ENCODE measurements at regions not wholly inside any gene's neighbourhood (a gene's known extent, or its start where the extent isn't known, plus 50 kb on each side); places are given as distances from the start of the nearest gene placed in this dataset.

DNA sequence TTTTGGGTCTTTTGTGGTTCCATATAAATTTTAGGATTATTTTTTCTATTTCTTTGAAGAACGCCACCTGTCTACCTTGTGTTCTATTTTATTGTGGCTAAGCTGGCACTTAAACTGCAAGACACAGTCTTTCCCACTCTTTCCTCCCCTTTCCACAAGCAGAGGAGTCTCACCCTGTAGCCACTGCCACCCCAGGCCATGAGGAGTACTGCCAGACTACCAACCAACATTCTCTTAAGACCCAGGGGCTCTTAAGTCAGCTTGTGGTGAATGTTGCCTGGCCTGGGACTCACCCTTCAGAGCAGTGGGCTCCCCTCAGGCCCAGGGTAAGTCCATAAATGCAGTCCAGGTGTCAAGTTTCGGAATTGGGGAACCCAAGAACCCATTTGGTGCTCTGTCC, 58.0 kb upstream of the FMR1 start:
- no peak for TF ChIP-seq CTCF (conservative IDR thresholded peaks at IDR 0.05; ENCODE audit: low read depth)
- POLR2A ChIA-PET (ENCODE audit: low non-redundant PET), result no interaction called here
- no peak for DNase-seq (ENCODE audit: low spot score)
- CTCF ChIA-PET, result interaction anchor here (0.6 kb wide), 1 partner anchor 12 kb away, joined by 3 read pairs; no protein-coding TSS in a partner anchor
- H3K27ac ChIP-seq, result no peak overlapping the region

GRCh38 chrX:147859666-147860065, 52.1 kb upstream of the FMR1 start:
- CTCF ChIA-PET, result no interaction called here
- no peak for TF ChIP-seq CTCF (conservative IDR thresholded peaks at IDR 0.05; ENCODE audit: low read depth)
- no peak for DNase-seq (ENCODE audit: low spot score)
- POLR2A ChIA-PET (ENCODE audit: low non-redundant PET), result no interaction called here
- H3K27ac ChIP-seq, result no peak overlapping the region

All from RWPE1 (cell line).